ENCODE measurements at regions not wholly inside any gene's neighbourhood (a gene's known extent, or its start where the extent isn't known, plus 50 kb on each side); places are given as distances from the start of the nearest gene placed in this dataset.
"Not testable (repeated sequence)": the region's sequence is repeated elsewhere in the genome, so short reads cannot be mapped to it uniquely, and the experiment has no call there.

DNA sequence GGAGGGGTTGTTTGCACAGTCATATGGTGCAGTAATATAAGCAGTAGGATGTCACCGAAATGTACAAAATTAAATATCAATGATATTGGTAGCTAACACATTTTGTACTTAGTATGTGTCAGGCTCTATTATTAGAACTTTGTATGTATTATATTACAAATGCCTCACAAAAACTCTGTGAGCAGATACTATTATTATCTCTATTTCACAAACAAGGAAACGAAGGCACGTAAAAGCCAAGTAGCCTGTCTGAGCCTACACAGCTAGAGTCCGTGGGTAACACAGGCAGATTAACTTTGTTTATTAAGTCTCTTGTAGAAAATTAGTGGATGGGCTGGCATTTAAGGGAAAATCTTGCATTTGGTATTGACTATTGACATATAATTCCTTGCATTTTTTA is 284.3 kb upstream of the DAB2 start:
- CTCF ChIA-PET, result no interaction called here

DNA sequence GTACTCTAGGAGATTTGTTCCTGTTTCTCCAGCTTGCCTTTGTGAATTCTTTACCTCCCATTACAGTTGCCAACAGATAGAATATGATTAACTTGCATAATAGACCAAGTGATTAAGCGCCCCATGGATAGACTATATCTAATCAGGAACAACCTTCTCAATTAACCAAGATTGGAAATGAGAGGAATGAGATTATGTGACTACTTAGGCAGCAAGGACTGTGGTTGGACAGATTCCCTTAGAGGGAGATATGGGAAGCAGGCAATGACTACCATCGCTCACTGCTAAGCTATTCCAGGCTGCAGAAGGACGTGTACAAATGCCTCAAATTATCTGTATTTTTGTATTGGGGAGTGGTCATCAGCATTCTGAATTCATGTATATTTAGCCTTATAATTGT is 278.1 kb upstream of the DAB2 start:
- no peak overlapping the region for H3K27ac Mint-ChIP-seq
- CTCF ChIA-PET, result no interaction called here
- H3K36me3 Mint-ChIP-seq (ENCODE audit: low read depth), result no peaks in the 10 kb centered on the region
- H3K9me3 Mint-ChIP-seq (ENCODE audit: insufficient read depth), result no peaks in the 10 kb centered on the region
- DNase-seq, result no peak
- no peak overlapping the region for H3K4me3 Mint-ChIP-seq
- ATAC-seq, result no peak
- POLR2A ChIA-PET, result no interaction called here
- peaks cover 8% of the 10 kb centered on the region for H3K27me3 Mint-ChIP-seq (ENCODE audit: low read depth)
- H3K4me1 Mint-ChIP-seq (ENCODE audit: low read depth), result no peaks in the 10 kb centered on the region

More for the DNA sequence above, 284.3 kb upstream of the DAB2 start:
- H3K4me3 Mint-ChIP-seq, result no peak overlapping the region
- DNase-seq (no peak), ATAC-seq (no peak)
- H3K4me1 Mint-ChIP-seq (ENCODE audit: low read depth), result no peaks in the 10 kb centered on the region
- POLR2A ChIA-PET, result no interaction called here
- no peaks in the 10 kb centered on the region for H3K36me3 Mint-ChIP-seq (ENCODE audit: low read depth)
- H3K27me3 Mint-ChIP-seq (ENCODE audit: low read depth), result peaks cover 10% of the 10 kb centered on the region
- no peak overlapping the region for H3K27ac Mint-ChIP-seq
- H3K9me3 Mint-ChIP-seq (ENCODE audit: insufficient read depth), result no peaks in the 10 kb centered on the region

DNA sequence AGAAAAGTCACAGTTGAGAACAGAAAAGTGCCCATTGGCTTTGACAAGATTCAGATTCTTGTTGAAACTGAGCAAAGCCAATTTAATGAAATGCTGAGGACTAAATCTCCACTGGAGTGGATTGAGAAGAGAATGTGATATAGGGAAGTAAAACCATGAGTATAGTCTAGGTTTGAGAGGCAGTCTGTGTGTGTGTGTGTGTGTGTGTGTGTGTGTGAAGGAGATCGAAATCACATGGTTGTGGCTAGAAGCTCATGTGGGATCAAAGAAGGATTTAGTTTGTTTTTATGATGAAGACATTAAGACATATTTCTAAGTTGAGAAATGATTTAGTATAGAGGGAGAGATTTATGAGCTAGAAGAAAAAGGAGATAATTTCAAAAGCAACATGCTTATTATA is 275.7 kb upstream of the DAB2 start:
- Mint-ChIP-seq H3K27ac (no peak overlapping the region), H3K27me3 (ENCODE audit: low read depth) (peaks cover 5% of the 10 kb centered on the region), H3K36me3 (ENCODE audit: low read depth) (no peaks in the 10 kb centered on the region), H3K4me3 (no peak overlapping the region), H3K9me3 (ENCODE audit: insufficient read depth) (no peaks in the 10 kb centered on the region), H3K4me1 (ENCODE audit: low read depth) (no peaks in the 10 kb centered on the region)
- ChIA-PET CTCF (interaction anchor here (1.0 to 2.5 kb wide), 3 partner anchors 13 to 325 kb away, joined by 3 to 10 read pairs (median 7); no protein-coding TSS in a partner anchor), POLR2A (no interaction called here)
- no peak for ATAC-seq
- DNase-seq, result no peak

DNA sequence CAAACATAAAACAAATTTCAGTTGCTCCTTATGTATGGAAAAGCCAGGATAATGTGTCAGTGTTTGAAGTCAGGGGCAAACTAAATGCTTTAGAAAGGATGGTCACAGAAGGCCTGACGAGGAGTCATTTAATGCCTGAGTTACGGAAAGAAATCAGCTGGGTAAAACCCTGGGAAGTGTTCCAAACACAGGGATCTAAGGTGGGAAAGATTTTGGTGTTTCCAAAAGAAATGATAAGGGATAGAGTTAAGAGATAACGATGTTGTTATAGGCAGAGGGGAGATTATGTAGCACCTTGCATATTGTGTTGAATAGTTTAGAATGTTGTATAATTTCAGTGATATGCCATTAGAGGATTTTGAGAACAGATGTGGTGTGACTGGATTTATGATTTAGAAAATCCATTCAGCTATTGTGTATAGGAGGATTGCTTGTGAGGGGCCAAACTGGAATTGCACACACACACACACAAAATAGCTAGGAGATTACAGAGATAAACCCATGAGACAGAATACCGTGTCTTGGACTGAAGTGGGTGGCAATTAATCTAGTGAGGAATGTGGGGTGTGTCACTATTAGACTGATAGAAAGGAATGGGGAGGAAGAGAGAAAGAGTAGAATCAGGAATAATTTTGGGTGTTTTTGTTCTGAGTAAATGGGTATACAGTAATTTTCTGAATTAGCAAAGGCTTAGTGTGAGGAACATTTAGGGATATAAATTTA is 274.2 kb upstream of the DAB2 start:
- POLR2A ChIA-PET, result no interaction called here
- Mint-ChIP-seq H3K27ac (no peak overlapping the region), H3K4me1 (ENCODE audit: low read depth) (no peaks in the 10 kb centered on the region), H3K9me3 (ENCODE audit: insufficient read depth) (no peaks in the 10 kb centered on the region), H3K36me3 (ENCODE audit: low read depth) (no peaks in the 10 kb centered on the region), H3K4me3 (no peak overlapping the region), H3K27me3 (ENCODE audit: low read depth) (no peaks in the 10 kb centered on the region)
- DNase-seq (no peak), ATAC-seq (no peak)
- CTCF ChIA-PET, result no interaction called here

DNA sequence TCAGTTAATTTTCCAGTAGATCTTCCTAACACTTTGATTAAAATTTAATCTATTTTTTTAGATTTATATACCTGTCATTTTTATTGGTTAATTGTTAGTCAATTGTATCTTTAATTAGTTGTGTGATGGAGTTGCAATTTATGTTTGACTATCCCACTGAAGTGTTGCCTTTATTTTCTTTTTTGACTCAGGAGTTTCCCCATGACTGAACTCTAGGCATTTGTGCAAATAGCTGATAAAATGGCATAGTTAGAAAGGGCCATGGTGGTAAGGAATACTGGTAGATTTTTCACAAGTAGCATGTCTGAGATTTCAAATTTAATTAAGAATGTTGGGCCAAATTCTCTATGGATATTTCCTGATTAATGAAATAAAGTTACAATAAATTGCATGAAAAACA is 273.1 kb upstream of the DAB2 start:
- POLR2A ChIA-PET, result no interaction called here
- no peak for ATAC-seq
- Mint-ChIP-seq H3K27me3 (ENCODE audit: low read depth) (no peaks in the 10 kb centered on the region), H3K36me3 (ENCODE audit: low read depth) (no peaks in the 10 kb centered on the region), H3K9me3 (ENCODE audit: insufficient read depth) (no peaks in the 10 kb centered on the region), H3K4me3 (no peak overlapping the region), H3K27ac (no peak overlapping the region), H3K4me1 (ENCODE audit: low read depth) (no peaks in the 10 kb centered on the region)
- DNase-seq, result no peak
- CTCF ChIA-PET, result no interaction called here

DNA sequence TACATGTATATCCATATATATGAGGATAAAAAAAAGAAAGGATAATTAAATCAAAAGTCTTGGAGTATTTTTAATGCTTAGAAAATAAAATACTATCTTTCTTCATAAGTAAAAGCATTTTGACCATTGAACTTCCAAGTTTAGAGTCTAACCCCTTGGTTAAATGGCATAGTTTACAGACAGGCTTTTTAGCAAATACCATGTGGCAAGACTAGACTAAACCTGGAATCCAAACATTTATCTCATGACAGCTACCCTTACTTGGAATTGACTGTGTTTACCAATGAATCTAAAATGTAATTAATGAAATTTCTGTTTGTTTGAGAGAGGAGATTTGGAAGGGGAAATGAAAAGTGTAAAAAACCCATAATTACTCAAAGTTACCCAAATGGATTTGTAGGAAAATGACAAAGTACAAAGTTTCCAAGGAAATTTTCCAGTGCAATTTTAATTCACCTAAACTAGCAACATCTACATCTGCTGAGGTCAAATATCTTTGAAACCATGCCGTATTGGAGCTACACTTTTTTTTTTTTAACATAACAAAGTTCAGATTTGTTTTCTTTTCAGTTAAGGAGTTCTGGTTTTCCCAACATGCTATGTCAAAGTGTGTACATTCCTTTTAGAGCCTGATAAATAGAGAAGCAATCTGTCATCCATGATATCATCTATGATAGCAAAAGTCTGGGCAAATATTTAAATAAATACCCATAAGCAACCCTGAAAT is 272.1 kb upstream of the DAB2 start:
- H3K27ac Mint-ChIP-seq, result no peak overlapping the region
- H3K27me3 Mint-ChIP-seq (ENCODE audit: low read depth), result no peaks in the 10 kb centered on the region
- no peaks in the 10 kb centered on the region for H3K4me1 Mint-ChIP-seq (ENCODE audit: low read depth)
- no peaks in the 10 kb centered on the region for H3K9me3 Mint-ChIP-seq (ENCODE audit: insufficient read depth)
- no peak overlapping the region for H3K4me3 Mint-ChIP-seq
- POLR2A ChIA-PET, result no interaction called here
- DNase-seq (no peak), ATAC-seq (no peak)
- CTCF ChIA-PET, result no interaction called here
- H3K36me3 Mint-ChIP-seq (ENCODE audit: low read depth), result no peaks in the 10 kb centered on the region

DNA sequence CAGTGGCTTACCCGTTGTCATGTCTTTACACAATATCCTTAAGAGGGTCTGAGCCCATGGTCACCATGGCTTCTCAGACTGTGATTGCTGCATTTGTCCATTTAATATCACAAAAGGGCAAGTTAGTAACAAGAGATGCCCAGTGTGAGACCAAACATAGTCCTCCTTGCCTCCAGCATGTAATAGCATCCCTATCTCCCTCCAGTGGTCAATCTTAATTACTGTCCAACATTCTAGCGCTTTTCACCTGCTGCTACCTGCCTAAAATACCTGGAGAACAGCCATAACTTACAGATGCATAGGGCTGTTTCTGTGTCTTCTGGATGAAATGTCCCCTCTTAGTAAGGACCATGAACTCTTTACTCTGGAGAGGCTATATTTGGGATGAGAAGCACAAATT is 267.2 kb upstream of the DAB2 start:
- no peaks in the 10 kb centered on the region for H3K36me3 Mint-ChIP-seq (ENCODE audit: low read depth)

DNA sequence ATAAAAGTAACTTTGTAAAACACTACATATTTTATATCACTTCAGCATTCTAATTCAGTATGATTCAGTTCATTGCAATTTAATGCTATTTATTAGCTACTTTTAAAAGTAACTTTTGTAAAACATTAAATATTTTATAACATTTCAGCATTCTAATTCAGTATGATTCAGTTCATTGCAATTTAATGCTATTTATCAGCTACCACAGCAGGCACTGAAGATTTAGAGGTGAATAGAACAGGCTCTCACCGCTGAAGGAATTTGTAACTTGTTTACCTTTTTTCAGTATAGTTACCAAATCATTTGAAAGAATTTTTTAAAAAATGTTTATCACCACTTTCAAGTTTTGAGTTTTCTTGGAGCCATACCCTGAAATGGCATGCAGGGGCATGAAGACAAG is 266.4 kb upstream of the DAB2 start:
- no peak overlapping the region for H3K4me3 Mint-ChIP-seq
- peaks cover 3% of the 10 kb centered on the region for H3K9me3 Mint-ChIP-seq (ENCODE audit: insufficient read depth)
- no peak overlapping the region for H3K27ac Mint-ChIP-seq
- ChIA-PET POLR2A (interaction anchor here (0.6 kb wide), 1 partner anchor 280 kb away, joined by 3 read pairs; no protein-coding TSS in a partner anchor), CTCF (no interaction called here)
- no peak for DNase-seq
- peaks cover 4% of the 10 kb centered on the region for H3K27me3 Mint-ChIP-seq (ENCODE audit: low read depth)
- no peak for ATAC-seq
- H3K4me1 Mint-ChIP-seq (ENCODE audit: low read depth), result no peaks in the 10 kb centered on the region
- no peaks in the 10 kb centered on the region for H3K36me3 Mint-ChIP-seq (ENCODE audit: low read depth)

More for the DNA sequence above, 267.2 kb upstream of the DAB2 start:
- ChIA-PET POLR2A (no interaction called here), CTCF (no interaction called here)
- Mint-ChIP-seq H3K9me3 (ENCODE audit: insufficient read depth) (peaks cover 3% of the 10 kb centered on the region), H3K27ac (no peak overlapping the region), H3K4me3 (no peak overlapping the region), H3K27me3 (ENCODE audit: low read depth) (peaks cover 2% of the 10 kb centered on the region), H3K4me1 (ENCODE audit: low read depth) (no peaks in the 10 kb centered on the region)
- DNase-seq (no peak), ATAC-seq (no peak)

DNA sequence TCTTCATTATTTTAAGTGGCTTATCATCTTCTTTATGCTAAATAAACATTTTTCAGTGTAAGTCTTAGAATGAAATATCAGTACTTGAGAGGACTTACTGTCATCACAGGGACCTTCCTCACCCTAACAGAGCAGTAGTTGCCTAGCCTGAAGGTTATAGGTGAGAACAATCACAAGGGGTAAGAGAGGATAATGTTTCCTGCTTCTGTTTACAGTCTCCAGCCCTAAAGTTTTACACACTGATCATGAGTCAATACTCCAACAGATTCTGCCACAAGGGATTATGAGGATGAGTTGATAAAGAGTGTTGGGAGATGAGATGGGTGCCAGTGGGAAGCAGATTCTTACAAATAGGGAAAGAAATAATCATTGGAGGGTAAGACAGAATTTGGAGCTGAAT is 265.1 kb upstream of the DAB2 start:
- H3K4me3 Mint-ChIP-seq, result no peak overlapping the region
- H3K36me3 Mint-ChIP-seq (ENCODE audit: low read depth), result no peaks in the 10 kb centered on the region
- H3K9me3 Mint-ChIP-seq (ENCODE audit: insufficient read depth), result peaks cover 3% of the 10 kb centered on the region
- DNase-seq (no peak), ATAC-seq (no peak)
- H3K27ac Mint-ChIP-seq, result no peak overlapping the region
- ChIA-PET POLR2A (no interaction called here), CTCF (no interaction called here)
- peaks cover 8% of the 10 kb centered on the region for H3K27me3 Mint-ChIP-seq (ENCODE audit: low read depth)
- H3K4me1 Mint-ChIP-seq (ENCODE audit: low read depth), result no peaks in the 10 kb centered on the region

DNA sequence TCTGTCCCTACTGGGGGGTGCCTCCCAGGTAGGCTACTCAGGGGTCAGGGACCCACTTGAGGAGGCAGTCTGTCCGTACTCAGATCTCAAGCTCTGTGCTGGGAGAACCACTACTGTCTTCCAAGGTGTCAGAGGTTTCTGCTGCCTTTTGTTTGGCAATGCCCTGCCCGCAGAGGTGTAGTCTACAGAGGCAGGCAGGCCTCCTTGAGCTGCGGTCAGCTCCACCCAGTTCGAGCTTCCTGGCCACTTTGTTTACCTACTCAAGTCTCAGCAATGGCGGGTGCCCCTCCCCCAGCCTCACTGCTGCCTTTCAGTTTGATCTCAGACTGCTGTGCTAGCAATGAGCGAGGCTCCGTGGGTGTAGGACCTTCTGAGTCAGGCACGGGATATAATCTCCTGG is 263.1 kb upstream of the DAB2 start:
- POLR2A ChIA-PET; H3K9me3 Mint-ChIP-seq (ENCODE audit: insufficient read depth); H3K36me3 Mint-ChIP-seq (ENCODE audit: low read depth); H3K27ac Mint-ChIP-seq; H3K4me1 Mint-ChIP-seq (ENCODE audit: low read depth); DNase-seq; ATAC-seq; H3K4me3 Mint-ChIP-seq: not testable (repeated sequence)
- H3K27me3 Mint-ChIP-seq (ENCODE audit: low read depth), result peaks cover 11% of the 10 kb centered on the region
- CTCF ChIA-PET, result interaction anchor here (0.9 kb wide), 1 partner anchor 108 kb away, joined by 3 read pairs; no protein-coding TSS in a partner anchor

DNA sequence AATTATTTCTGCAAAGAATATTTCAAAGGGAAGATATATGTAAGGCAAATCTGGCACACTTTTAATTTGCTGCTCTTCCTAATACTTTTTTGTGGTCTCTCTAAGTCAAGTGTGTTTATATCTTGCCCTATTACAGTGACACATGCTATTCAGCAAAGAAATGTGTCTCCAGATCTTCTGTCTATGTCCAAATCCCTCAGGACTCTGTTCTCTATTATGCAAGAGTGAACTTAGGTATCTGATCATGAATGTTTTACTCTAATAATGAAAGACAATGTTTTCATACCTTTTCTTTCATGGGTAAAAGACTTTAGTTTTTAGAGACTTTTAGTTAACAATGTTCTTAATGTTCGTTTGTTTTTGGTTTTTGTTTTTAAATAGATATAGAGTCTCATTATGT is 255.4 kb upstream of the DAB2 start:
- POLR2A ChIA-PET, result no interaction called here
- H3K9me3 Mint-ChIP-seq (ENCODE audit: insufficient read depth), result no peaks in the 10 kb centered on the region

DNA sequence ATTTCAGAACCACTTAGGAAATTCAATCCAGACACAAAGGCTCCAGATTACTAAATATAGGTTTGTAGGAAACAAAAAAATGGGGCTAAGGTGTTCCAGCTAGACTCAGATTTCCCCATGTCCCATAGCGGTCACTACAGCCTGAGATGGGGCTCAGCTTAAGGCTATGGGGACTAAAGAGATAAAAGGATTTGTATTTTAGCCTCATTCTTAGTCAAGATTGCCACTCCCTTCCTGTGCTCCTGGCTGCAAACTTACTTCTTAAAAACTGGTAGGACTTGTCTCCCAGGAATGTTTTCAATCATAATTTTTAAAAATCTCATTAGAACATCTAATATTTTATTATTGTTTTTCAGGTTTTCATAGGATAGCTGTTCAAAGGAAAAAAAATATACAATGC is 253.8 kb upstream of the DAB2 start:
- peaks cover 27% of the 10 kb centered on the region for H3K27me3 Mint-ChIP-seq (ENCODE audit: low read depth)
- POLR2A ChIA-PET, result interaction anchor here (0.5 kb wide), 1 partner anchor 17 kb away, joined by 8 read pairs; no protein-coding TSS in a partner anchor
- ATAC-seq (no peak), DNase-seq (no peak)
- no peaks in the 10 kb centered on the region for H3K9me3 Mint-ChIP-seq (ENCODE audit: insufficient read depth)
- CTCF ChIA-PET, result no interaction called here
- H3K4me3 Mint-ChIP-seq, result no peak overlapping the region
- no peak overlapping the region for H3K27ac Mint-ChIP-seq
- no peaks in the 10 kb centered on the region for H3K36me3 Mint-ChIP-seq (ENCODE audit: low read depth)
- no peaks in the 10 kb centered on the region for H3K4me1 Mint-ChIP-seq (ENCODE audit: low read depth)

More for the DNA sequence above, 255.4 kb upstream of the DAB2 start:
- no peak overlapping the region for H3K4me3 Mint-ChIP-seq
- H3K4me1 Mint-ChIP-seq (ENCODE audit: low read depth), result no peaks in the 10 kb centered on the region
- no peak for ATAC-seq
- CTCF ChIA-PET, result no interaction called here
- H3K27me3 Mint-ChIP-seq (ENCODE audit: low read depth), result peaks cover 20% of the 10 kb centered on the region
- no peak for DNase-seq
- H3K27ac Mint-ChIP-seq, result no peak overlapping the region
- no peaks in the 10 kb centered on the region for H3K36me3 Mint-ChIP-seq (ENCODE audit: low read depth)
